Neural progenitor cell (in vitro differentiated cells): ENCODE measurements at regions not wholly inside any gene's neighbourhood (a gene's known extent, or its start where the extent isn't known, plus 50 kb on each side); places are given as distances from the start of the nearest gene placed in this dataset.

Experiments used
- CTCF ChIP-seq: fragments of 200-600 bp; sonication (generic); IDR thresholded peaks from 2 replicates; pipeline ENCODE4 v1.5.1; 2017; ENCODE audit warnings: antibody characterized with exemption, mild to moderate bottlenecking
- EZH2 ChIP-seq: fragments of 200-600 bp; sonication (generic); IDR thresholded peaks from 2 replicates; pipeline ENCODE4 v1.6.1; 2017; ENCODE audit warnings: antibody characterized with exemption, mild to moderate bottlenecking, moderate library complexity

- no peak for TF ChIP-seq EZH2
- TF ChIP-seq CTCF = no peak
These were observed 143.6 kb upstream of the HNRNPA3 start for GRCh38 chr2:177068967-177069366.
